M059J (cell line): ENCODE measurements at regions not wholly inside any gene's neighbourhood (a gene's known extent, or its start where the extent isn't known, plus 50 kb on each side); places are given as distances from the start of the nearest gene placed in this dataset.
A peak's percentile ranks its signal among the peaks of the same experiment; 100 is the strongest.

ENCODE experiments used
- DNase-seq: peaks from one replicate; pipeline ENCODE4 v3.0.0-alpha.2; 2012; ENCODE audit warnings: low read depth

DNA sequence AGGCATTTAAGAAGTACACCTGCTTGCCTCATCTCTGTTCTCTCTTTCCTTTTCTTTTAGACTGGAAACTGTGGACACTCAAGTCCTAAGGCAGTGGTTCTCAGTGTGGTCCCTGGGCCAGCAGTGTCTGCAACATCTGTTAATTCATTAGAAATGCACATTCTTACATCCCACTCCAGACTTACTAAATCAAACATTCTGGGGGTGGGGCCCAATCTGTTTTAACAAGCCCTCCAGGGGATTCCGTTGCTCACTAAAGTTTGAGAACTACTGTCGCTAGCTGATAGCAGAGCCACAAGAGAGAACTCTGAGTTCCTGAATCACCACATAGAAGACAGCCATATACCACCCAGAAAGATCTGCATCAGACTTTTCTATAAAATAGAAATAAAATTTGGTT is 430.6 kb downstream of the BCOR start:
- DNase-seq = no peak

DNA sequence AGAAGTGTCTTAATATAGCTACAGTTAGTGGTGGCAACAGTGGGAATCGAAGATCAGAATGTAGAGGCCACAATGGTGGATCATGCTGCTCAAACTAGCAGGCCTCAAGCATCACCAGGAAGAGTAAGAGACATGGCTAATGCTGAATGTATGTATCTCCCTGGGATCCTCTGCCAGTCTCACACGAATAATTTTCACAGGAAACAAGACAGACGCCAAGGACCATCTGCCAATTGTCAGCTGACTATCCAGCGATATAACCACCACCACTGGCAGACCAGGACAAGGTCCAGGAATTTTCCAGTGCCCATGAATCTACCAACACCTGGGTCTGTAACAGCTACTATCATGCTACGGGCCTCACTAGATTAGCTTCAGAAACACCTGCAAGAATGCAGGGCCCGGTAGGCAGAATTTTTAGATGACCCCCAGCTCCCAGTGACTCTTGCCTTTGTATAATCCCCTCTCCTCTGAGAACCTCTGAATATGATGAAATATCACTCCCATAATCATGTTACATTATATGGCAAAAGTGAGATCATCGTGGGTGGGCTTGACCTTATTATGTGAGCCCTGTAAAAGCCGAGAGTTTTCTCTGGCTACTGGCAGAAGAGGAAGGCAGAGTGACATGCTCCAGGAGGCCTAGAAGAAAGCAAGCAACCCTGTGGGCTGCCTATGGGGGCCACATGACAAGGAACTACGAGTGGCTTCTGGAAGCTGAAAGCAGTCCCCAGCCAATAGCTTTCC is 429.8 kb downstream of the BCOR start:
- no peak for DNase-seq

DNA sequence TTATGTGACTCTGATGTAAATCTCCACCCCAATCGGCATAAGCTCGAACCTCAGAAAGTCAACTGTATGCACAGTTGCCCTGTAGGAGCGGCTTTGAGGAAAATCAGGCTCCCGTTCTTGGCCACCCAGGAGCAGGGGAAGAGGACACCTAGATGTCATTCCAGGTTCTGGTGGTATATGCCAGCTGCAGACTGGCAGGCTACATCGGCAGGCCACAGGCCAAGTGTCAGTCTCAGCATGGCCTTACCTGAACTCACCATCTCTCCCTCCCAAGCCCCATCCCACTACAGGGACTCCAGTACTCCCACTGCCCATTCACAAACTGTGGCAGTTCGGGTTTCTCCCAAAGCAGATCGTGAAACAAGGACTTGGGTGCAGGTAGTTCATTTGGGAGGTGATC is 428.1 kb downstream of the BCOR start:
- DNase-seq = no peak

DNA sequence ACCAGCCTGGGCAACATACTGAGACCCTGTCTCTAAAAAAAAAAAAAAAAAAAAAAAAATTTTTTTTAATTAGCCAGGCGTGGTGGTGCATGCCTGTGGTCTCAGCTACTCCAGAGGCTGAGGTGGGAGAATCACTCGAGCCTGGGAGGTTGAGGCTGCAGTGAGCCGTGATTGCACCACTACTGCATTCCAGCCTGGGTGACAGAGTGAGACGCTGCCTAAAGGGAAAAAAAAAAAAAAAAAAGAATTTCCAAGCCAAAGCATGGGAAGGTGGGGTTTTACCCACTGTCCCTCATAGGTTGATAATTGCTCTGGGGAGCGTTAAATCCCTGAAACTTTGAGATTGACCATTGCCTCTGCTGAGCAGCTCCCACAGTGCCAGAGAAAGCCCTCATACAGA is 427.5 kb downstream of the BCOR start:
- DNase-seq = no peak

DNA sequence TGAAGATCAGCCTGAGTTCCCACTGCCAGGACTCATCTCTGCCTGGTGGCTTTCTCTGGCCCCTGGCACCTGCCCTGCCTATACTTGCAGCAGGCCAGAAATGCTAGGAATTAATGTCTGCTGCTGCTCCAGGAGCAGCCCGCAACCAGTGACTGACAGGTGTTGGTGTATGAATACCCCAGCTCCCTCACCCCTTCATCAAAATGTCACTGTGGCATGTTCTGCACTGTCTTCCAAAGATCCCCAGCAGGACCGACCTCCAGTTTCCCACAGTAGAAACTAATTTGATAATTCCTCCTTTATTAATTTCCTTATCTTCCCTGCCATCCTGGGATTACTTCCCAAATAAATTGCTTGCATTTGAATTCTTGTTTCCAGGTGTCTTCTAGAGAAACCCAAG is 425.4 kb downstream of the BCOR start:
- no peak for DNase-seq

DNA sequence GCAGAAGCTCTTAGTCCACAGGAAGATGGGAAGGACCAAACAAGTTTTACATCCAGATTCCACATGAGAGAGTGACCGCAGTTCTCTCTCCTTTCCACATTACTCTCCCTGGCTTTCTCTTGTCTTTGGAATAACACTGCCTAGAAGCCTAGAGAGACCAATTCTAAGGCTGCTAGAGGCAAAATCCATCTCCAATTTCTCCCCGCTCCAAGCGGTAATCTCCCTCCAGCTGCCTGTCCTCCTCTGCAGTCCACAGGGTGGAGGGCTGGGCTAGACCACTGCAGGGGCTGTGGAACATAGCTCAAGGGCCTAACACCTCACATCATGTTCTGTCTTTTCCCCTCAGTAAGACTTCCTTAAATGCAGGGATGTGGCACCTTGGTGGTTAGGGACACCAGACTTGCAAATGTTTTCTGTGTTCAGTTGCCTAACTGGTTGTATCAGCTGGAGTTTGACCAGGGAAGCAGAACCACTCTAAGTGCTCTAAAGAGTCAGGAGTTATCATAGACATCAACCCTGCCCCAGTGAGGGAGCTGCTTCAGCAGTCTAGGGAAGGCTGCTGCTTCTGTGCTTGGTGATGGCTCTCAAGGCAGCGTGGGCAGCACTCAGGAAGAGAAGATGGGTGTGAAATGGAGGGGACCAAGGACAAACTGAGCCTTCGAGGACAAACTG is 423.1 kb downstream of the BCOR start:
- no peak for DNase-seq

DNA sequence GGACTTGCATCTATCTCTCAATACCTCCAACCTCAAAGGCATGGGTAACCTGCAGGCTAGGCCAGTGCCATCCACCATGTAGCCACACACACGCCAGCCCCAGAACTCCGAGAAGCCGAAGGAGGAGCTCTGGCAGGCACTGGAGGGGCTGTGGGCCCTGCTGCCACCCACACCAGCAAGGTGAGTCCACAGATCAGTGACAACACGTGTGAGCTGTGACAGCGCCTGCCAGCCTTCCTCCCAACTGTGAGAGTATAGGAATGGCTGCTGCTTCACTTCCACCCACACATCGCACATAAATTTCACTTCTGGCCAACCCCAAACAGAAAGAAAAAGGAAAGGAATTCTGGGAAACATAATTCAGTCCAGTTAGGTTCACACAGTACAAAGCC is 422.6 kb downstream of the BCOR start:
- no peak for DNase-seq

DNA sequence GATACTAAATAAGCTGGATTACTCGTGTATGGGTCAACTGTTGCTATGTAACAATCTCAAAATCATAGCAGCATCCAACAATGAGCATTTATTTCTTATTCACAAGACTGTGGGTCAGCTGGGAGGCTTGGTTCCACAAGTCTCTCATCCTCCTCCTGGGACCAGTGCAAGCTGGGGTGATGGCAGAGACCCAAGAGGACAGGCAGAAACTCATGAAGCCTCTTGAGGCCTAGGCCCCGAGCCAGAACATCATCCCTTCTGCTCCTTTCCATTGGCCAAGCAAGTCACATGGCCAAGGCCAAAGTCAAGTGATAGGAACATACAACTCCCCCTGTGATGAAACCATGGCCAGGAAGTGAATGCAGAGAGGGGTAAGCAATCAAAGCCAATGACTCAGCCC is 422.1 kb downstream of the BCOR start:
- peak; percentile 18 for DNase-seq

DNA sequence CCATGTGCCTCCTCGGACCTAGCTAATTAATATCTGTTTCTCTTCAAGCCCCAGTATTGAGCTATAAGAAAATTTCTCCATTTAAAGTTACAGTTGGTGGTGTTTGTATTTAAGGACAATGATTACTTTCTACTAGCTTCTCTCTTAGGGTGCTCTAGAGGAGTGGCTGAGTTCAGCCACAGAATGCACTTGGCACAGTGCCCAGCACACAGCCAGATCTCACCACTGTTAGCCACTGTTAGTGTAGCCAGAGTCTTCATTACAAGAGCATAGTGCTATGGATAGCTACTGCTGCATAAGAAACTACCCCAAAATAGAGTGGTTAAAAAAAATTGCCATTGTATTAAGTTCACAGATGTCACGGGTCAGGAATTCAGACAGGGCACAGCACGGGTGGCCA is 421.3 kb downstream of the BCOR start:
- DNase-seq = peak; percentile 19

DNA sequence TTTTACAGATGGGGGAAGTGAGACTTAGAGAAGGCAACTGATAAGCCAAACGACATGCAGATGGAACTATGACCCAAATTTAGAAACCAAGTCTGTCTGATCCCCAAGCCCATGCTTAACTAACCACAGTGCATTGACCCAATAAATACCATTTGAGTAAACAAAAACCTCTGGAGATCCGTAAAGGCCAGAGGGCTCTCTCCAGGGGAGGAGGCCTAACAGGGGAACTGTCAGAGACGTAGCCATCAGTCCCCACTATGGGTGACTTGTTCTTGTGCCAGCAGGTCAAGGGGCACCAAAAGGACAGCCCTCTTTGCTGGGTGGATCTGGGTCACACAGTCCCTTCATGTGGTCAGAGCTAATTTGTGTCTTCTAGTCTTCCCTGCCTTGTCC is 420.2 kb downstream of the BCOR start:
- peak; percentile 28 for DNase-seq

DNA sequence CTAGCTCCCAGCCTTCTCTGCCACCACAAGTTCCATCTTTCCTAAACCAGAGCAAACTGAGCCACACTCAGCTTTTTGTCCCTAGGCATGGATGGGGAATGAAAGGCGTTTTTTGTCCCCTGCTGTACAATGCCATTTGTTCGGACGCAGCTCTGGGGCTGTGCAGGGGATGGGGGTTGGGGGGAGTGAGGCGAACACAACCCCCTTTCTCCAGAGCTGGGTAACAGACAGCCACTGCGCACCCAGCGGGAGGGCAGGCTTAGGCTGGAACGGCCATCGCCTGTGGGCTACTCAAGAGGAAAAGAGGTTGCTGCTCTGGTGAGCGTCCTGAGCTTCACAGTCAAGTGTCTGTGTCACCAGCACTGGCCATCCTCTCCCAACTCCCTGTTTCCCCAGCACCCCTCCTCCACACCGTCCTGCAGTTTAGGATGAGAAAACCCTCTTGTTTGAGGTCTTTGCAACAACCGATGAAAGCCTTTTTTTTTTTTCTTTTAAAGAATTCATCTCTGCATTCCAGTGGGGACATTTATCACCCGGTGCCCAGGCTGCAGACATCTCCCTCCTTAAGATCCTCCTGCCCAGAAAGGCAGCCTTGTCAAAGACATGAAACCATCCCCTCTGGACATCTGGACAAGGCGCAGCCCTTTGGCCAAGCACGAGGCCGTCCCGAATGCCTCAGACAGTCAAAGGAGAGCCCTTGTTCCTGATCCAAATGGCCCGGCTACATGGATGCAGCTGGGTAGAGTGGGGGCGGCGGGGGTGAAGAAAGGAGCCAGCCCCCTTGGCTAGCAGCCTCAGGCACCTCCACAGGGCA is 419.6 kb downstream of the BCOR start:
- DNase-seq = no peak

DNA sequence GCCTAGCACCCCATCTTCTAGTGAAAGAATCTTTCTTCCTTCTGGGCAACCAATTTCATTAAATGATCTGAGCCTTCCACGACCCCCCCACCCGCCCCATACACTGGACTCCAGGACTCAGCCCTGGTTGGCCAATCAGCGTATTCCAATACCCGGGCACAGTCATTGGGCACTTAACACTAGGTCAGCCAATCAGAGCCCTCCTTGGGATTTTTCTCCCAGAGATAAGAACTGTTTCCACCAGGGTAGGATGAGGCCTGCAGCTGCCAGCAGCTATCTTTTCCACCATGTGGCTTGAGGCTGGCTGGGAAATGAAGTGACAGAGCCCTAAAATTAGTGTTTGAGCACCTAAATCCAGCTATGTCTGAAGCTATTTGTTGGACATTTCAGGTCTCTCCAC is 418.8 kb downstream of the BCOR start:
- no peak for DNase-seq

DNA sequence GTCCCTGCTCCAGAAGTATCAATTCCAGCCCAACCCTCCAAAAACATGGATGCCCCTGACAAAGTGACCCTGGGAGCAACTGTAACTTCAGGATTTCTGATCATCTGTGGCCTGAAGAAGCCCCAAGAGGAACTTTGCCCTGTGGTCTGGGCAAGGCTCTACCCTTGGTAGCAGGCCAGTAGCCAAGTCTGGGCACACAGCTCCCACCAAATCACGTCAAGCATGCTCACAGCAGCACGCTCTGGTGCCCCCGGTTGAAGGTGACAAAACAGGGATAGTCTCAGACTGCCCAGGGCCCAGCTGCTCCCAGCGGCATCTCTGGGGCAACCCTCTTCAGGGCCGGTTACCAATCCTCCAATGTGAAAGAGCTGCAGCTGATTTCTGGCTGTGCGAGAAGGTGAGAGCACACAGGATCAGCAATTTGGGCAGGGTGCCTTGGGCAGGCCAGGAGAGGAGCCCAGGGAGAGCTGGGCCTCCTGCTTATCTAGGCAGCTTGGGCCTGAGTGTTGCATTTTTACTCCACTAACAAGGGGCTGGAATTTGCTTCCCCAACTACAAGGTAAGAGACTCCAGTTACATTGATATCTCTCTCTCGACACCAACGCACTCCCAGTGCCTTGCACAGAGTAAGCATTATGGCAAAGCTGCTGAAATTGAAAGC is 418.1 kb downstream of the BCOR start:
- no peak for DNase-seq

DNA sequence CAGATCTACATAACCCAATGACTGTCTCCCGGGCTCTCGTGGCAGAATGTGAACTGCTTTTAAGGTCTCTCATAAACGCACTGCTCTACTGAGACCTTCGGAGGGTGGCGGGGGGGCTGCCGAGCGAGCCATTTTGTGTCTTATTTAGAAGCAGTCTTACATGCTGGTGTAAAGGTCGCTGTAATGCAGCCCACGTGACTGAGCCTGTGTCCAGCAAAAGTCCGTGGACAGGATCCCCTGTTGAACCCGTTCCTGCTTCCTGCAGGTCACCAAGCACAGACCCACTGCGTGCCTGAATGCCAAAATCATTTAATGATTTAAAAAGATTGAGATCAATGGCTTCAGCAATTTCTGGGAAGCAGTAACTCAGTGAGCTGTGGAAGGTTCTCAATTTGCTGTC is 415.9 kb downstream of the BCOR start:
- DNase-seq = no peak

DNA sequence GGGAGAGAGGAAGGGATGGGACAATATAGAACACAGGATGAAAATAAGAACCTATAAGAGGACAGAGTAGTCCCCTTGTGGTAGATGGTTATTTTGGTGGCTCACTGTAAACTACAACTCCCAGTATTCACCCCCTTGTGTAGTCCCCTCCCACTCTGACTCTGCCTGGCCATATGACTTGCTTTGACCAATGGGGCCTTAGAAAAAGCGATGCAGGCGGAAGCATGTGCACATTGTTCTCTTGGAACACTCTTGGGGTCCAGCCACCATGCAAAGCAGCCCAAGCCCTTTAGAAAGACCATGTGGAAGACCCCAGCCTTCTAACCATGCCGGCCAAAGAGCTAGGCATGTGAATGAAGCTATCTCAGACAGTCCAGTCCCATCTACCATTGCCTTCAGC is 415.0 kb downstream of the BCOR start:
- no peak for DNase-seq

DNA sequence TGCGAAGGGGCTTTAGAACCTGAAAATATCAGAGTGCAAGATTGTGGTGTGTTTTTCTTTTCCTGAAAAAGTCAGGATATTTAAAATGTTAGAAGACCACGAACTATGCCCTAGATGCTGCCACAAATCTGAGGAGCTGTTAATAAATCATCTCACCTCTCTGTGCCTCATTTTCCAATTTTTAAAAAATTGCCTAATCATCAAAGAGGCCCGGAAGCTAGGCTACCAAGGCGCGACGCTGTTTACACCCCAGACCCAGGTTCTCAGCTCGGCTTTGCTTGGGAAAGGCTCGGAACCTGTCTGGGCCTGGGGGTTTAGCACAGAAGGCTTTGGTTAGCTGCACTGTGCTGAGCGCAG is 409.6 kb downstream of the BCOR start:
- no peak for DNase-seq

DNA sequence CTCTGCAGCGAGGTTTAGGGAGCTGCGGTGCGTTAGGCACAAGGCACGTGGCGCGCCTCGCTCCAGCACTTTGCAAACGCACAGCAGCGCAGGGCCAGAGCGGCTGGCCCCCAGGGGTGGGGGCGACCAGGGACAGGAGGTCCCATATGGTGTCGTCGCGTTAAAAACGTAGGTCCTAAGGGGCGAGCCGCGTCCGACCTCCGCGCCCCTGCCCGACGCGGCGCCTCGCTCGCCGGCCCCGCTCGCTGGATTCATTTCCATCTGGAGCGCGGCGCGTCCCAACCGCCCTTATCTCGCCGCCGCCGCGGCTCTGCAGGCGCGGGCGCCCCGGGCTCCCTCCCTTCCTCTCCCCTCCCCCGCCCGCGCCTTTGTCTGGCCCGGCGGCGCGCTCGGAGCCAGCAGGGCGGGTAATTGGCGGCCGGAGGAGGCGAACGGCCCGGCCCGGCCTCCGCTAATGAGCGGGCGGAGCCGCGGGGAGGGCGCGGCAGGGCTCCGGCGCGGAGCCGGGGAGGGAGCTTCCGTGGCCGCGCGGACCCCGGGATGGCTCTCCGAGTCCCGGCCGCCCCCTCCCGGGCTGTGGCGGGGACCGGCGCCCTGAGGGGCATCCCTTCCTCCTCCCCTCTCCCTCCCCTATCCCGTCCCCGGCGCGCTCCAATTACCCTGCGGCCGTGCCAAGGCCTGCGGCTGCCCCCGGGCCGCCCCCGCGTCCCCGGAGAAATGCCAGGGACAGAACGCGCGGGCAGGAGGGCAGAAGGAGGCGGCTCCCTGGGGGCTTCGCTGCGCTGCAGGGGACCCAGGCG is 409.0 kb downstream of the BCOR start:
- peak; percentile 63 for DNase-seq

DNA sequence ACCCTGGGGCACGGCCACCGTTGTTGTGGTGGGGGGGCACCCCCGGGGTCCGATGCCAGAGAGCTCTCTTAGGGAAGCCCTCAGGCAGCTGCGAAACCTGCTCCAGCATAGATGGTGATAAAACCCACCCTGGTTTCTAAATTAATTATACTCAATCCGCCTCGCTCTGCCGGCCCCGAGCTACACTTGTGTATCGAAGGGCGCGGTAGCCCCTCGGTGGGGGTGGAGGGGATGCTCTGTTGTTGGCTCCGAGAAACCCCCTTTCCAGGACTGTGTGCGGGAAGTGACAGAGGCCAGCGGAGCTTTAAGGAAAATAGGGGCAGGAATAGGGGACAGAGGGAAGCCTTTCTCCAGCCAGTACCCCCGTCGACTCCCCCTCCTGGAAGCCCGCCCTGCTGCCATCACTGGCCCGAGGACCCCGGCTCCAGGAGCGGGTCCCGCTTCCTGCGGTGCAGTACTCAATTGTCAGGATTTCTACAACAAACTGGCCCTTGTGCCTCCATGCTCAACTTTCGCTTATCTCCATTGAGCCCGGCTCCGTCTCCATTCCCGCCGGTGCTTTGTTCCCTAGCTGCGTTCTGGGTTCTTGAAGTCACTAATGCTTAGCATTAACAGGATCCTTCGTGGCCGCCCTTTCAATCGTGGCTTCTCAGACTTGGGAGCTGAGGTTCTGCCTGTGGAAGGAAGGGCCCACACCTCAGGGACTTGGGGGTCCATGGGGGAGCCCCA is 408.2 kb downstream of the BCOR start:
- DNase-seq = peak; percentile 5

DNA sequence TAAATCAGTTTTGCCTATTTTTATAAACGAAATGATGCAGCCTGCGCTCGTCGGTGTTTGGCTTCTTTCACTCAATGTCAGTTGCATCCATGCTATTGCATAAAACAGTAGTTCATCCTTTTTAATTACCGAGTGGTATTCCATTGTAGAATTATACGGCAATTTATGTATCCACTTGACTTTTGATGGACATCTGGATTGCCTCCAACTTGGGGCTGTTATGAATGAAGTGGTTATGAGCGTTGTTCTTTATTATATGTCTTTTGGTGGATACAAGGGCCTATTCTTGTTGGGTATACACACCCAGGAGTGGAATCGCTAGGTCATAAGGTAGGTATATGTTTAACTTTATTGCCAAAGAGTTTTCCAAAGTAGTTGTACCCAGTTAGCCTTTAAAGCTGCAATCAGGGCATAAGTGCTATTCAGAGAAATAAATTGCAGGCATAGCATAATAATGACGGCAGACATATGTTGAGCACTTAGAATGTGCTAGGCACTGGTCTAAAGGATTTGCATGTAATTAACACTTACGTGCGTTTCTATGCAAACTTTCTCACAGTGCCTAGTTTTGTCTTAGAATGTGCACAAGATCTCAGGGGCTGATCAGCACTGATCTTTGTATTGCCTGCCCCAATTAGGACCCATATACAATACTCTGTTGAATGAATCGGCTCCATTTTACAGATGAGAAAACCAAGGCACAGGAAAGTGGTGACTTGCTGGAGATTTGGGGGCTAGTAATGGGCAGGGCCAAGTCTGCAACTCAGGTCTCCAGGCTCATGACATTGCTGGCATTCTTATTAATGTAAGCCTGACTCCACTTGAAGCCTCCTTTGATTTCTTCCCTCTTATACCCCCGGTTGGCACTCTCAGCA is 407.0 kb downstream of the BCOR start:
- no peak for DNase-seq

DNA sequence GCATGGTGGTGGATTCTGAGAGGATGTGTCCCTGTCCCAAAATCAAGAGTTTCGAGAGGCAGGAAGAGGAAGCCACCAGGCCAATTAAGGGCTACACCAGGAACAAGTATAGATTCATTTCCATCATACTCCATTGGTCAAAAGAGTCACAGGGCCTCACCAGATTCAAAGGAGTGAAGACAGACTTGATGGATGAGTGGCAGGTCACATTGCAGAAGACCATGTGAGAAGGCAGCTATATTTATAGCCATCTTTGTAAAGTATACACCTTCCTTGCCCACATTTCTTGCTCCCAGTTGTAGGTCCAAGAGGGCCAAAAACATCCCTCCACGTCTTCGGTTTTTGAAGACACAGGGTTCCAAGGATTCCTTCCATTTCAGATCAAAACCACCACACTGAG is 406.0 kb downstream of the BCOR start:
- no peak for DNase-seq
